Gastroesophageal sphincter (tissue), 3 donors: ENCODE measurements at regions not wholly inside any gene's neighbourhood (a gene's known extent, or its start where the extent isn't known, plus 50 kb on each side); places are given as distances from the start of the nearest gene placed in this dataset.

Experiments used
- POLR2A ChIP-seq, 2 donors: fragments of 450-650 bp; IDR thresholded peaks; one replicate each; pipeline ENCODE4 v1.6.1; 2017; ENCODE audit warnings: antibody characterized with exemption in 2 of 2, mild to moderate bottlenecking in 2 of 2, moderate library complexity in 1 of 2
- POLR2AphosphoS5 ChIP-seq: sonication (generic); formaldehyde crosslinking; IDR thresholded peaks from one replicate; pipeline ENCODE4 v1.6.1; 2017; ENCODE audit warnings: antibody characterized with exemption
- TF ChIP-seq, protein P1 (sequence below), 4 experiments: fragments of 200-600 bp in 2 of 4; fragments of 450-650 bp in 2 of 4; sonication (generic) in 1 of 4; IDR thresholded peaks; one replicate each; pipeline ENCODE4 v1.5.1; 2017 to 2019; ENCODE audit warnings: antibody characterized with exemption in 4 of 4, mild to moderate bottlenecking in 2 of 4, moderate library complexity in 2 of 4

DNA sequence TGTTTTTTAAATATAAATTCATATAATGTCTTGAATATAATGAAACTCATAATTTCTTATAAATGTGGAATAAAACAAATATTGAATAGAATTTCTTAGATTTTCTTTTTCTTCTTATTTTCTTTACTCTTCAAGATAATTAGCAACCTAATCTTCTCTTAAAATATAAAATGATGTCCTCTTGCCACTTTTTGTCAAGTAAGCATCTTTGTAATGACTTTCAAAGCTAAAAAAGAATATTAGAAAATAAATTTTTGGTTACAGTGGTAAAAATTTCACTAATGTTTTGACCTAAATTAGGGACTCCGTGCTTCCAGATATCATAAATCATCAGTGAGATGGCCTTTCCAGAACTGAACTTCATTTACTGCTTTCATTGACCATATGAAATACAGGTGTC, 846.4 kb downstream of the FRK start:
- TF ChIP-seq, protein P1, sequence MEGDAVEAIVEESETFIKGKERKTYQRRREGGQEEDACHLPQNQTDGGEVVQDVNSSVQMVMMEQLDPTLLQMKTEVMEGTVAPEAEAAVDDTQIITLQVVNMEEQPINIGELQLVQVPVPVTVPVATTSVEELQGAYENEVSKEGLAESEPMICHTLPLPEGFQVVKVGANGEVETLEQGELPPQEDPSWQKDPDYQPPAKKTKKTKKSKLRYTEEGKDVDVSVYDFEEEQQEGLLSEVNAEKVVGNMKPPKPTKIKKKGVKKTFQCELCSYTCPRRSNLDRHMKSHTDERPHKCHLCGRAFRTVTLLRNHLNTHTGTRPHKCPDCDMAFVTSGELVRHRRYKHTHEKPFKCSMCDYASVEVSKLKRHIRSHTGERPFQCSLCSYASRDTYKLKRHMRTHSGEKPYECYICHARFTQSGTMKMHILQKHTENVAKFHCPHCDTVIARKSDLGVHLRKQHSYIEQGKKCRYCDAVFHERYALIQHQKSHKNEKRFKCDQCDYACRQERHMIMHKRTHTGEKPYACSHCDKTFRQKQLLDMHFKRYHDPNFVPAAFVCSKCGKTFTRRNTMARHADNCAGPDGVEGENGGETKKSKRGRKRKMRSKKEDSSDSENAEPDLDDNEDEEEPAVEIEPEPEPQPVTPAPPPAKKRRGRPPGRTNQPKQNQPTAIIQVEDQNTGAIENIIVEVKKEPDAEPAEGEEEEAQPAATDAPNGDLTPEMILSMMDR (IDR thresholded peaks at IDR 0.05) = no peak
- TF ChIP-seq POLR2A (IDR thresholded peaks at IDR 0.05) (no peak), POLR2AphosphoS5 (no peak)
